ENCODE measurements at regions not wholly inside any gene's neighbourhood (a gene's known extent, or its start where the extent isn't known, plus 50 kb on each side); places are given as distances from the start of the nearest gene placed in this dataset.

- TF ChIP-seq POLR2A (IDR thresholded peaks at IDR 0.05) (no peak), CTCF (IDR thresholded peaks at IDR 0.05) (no peak), EP300 (IDR thresholded peaks at IDR 0.05) (no peak)
Measured at GRCh38 chr13:34507630-34508029, 434.4 kb upstream of the NBEA start.

Data from gastroesophageal sphincter (tissue), 3 donors.